LNCAP (cell line): ENCODE measurements at regions not wholly inside any gene's neighbourhood (a gene's known extent, or its start where the extent isn't known, plus 50 kb on each side); places are given as distances from the start of the nearest gene placed in this dataset.

Source experiments
- CTCF ChIP-seq: fragments of 450-650 bp; IDR thresholded peaks from 2 replicates; pipeline ENCODE4 v1.5.1; 2017; ENCODE audit warnings: mild to moderate bottlenecking

DNA sequence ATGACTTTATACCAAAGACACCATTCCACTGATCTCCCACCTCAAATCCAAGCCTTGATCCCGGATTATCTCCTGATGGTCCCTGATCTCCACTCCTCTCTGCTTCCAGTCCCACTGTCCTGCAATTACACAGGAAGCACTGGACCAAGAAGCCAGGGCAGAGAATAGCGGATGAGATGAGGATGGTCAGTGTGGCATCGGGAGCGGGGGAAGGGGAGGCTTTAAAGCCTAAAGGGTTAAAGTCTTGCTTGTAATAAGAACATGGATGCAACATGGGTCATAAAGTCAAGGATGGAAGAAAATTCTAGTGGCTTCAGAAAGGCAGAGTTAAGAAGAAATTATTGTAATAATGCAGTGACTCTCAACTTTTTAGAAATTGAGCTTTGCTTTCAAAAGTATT is 364.0 kb upstream of the DUSP10 start:
- TF ChIP-seq CTCF: no peak

GRCh38 chr1:222105393-222105737 is 363.5 kb upstream of the DUSP10 start:
- TF ChIP-seq CTCF: peak; percentile 18; the same call in 1 of the 2 replicates

- TF ChIP-seq CTCF: no peak
These were observed 363.0 kb upstream of the DUSP10 start for GRCh38 chr1:222104694-222105392.

DNA sequence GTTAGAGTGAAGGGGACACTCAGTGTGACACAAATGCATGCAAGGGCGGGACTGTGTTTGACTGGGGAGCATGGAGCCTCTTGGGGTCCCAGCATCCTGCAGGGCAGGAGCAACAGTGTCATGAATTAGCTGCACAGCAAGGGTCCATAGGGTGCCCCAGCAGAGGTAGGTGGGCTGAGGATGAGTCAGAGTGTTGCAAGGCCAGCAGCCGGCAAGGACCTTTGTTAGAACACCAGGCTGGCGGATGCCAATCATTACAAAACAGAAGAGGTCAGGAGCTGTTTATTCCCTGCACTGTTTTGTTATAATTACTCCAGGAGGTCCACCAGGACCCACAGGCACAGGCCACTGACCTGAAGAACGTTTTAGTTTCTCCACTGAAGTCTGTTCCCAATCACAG is 362.2 kb upstream of the DUSP10 start:
- TF ChIP-seq CTCF: no peak

- TF ChIP-seq CTCF: no peak
These were observed 357.9 kb upstream of the DUSP10 start for GRCh38 chr1:222099746-222100145.

DNA sequence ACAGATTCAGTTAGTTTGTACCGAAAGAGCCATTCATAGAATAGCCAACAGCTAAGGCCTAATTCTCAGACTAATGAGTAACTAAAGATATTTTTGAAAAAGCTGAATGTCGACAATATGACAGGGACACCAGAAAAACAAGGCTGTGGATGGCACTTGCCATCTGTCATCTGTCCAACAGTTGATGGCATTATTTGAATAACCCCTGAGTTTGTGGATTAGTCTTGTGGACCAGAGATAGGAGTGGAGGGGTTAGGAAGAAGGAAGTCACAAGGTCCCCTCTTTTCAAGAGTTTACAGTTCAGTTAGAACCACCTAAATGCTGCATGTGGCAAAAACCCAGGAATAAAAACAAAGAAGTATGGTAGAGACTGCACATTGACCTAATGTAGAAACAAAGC is 356.5 kb upstream of the DUSP10 start:
- no peak for TF ChIP-seq CTCF

DNA sequence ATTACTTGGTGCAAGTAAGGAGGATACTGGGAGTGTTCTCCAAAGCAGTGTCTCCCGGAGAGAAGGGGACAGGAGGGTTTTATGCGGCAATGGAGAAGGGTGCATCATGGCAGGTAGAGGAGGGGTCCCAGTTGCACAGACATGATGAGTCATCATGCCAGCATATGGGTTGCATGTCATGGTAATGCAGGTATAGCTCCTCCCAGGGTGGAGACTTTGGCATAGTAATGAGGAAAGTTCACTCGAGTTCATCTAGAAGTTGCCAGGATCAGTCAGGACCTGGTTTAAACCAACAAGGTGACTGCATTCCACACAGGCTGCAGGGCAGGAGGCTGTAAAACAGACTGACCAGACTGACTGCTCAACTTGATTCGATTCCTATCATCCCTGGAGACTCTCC is 355.7 kb upstream of the DUSP10 start:
- no peak for TF ChIP-seq CTCF

GRCh38 chr1:222096883-222097282 is 355.0 kb upstream of the DUSP10 start:
- no peak for TF ChIP-seq CTCF
